ENCODE measurements at regions not wholly inside any gene's neighbourhood (a gene's known extent, or its start where the extent isn't known, plus 50 kb on each side); places are given as distances from the start of the nearest gene placed in this dataset.

DNA sequence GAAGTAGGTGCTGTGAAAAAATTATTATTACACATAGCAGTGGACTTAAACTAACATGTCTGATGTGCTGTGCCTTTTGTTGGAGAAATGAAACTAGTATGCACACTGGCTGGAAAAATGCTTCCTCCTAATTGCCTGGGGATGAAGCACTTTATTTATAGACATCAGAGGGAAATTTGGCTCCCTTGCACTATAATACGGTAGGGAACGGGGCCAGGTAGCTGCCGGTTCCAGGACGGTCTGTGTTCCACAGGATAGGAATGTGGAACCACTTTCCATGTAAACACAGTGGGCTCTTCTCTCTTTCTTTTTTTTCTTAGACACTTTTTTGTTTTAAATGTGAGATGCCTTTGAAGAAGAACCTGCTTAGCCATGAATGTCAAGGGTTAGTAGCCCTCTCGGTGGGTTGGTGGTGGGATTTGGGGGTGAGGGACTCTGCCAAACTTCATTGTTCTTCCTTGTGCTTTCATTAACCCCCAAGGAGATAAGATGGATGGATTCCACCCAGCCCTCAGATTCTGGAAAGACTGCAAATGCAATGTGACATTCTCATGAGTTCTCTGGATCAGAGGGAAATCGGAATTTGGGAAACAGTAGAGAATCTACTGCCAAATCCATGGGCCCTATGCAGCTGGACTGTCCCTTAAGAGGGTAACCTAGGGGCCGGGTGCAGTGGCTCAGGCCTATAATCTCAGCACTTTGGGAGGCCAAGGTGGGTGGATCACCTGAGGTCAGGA is 58.0 kb upstream of the GSC start:
- peaks cover 0 to 9% of the 10 kb centered on the region in 2 experiments for H3K27me3 ChIP-seq (ENCODE audit: control insufficient read depth in 1 of 2, insufficient read depth in 2 of 2, low read length in 2 of 2)
- H3K36me3 ChIP-seq (ENCODE audit: insufficient read depth, low read length) = no peaks in the 10 kb centered on the region
- H3K36me3 Mint-ChIP-seq (ENCODE audit: low read depth) = no peaks in the 10 kb centered on the region
- no peak overlapping the region for H3K4me3 ChIP-seq (ENCODE audit: low read length)
- no peak overlapping the region for H3K4me3 Mint-ChIP-seq
- TF ChIP-seq, protein P1, sequence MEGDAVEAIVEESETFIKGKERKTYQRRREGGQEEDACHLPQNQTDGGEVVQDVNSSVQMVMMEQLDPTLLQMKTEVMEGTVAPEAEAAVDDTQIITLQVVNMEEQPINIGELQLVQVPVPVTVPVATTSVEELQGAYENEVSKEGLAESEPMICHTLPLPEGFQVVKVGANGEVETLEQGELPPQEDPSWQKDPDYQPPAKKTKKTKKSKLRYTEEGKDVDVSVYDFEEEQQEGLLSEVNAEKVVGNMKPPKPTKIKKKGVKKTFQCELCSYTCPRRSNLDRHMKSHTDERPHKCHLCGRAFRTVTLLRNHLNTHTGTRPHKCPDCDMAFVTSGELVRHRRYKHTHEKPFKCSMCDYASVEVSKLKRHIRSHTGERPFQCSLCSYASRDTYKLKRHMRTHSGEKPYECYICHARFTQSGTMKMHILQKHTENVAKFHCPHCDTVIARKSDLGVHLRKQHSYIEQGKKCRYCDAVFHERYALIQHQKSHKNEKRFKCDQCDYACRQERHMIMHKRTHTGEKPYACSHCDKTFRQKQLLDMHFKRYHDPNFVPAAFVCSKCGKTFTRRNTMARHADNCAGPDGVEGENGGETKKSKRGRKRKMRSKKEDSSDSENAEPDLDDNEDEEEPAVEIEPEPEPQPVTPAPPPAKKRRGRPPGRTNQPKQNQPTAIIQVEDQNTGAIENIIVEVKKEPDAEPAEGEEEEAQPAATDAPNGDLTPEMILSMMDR (IDR thresholded peaks at IDR 0.05) = no peak
- H3K4me1 ChIP-seq (ENCODE audit: insufficient read depth, low read length) = no peaks in the 10 kb centered on the region
- peaks cover 36% of the 10 kb centered on the region for H3K27me3 Mint-ChIP-seq
- no peak for ATAC-seq (ENCODE audit: poor library complexity)
- H3K4me1 Mint-ChIP-seq (ENCODE audit: low read depth) = no peaks in the 10 kb centered on the region
- intact Hi-C loops (cut with DNase I, micrococcal nuclease) = no loop called here
- no peaks in the 10 kb centered on the region for H3K9me3 Mint-ChIP-seq
- no peak for DNase-seq
- H3K9me3 ChIP-seq (ENCODE audit: control insufficient read depth in 1 of 2, insufficient read depth in 1 of 2, low read length in 2 of 2) = peaks cover 0 to 9% of the 10 kb centered on the region in 2 experiments
- no peak overlapping the region for H3K27ac Mint-ChIP-seq
- ChIA-PET CTCF (no interaction called here), POLR2A (no interaction called here)
- H3K27ac ChIP-seq (ENCODE audit: low read depth in 1 of 2, low read length in 2 of 2) = no peak overlapping the region

DNA sequence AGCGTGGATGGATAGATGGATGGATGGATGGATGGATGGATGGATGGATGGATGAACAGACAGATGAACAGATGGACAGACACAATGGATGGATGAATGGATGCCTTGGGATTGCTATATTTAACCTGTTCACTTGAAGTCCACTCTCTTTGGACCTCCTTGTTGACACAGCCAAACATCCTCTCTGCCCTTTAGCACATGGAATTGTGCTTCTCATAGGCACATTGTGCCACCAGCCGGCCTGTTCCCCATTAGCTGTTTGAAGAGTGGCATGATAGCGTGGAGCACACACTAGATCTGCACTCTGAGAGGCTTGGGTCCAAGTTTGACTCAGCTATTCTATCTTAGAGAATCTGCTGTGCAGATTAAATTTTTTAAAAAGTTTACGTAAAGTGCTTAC is 56.9 kb upstream of the GSC start:
- intact Hi-C loops (cut with DNase I, micrococcal nuclease) = no loop called here
- Histone ChIP-seq H3K36me3 (ENCODE audit: insufficient read depth, low read length) (no peaks in the 10 kb centered on the region), H3K27ac (ENCODE audit: low read depth in 1 of 2, low read length in 2 of 2) (no peak overlapping the region), H3K4me3 (ENCODE audit: low read length) (no peak overlapping the region), H3K9me3 (ENCODE audit: control insufficient read depth in 1 of 2, insufficient read depth in 1 of 2, low read length in 2 of 2) (peaks cover 0 to 9% of the 10 kb centered on the region in 2 experiments), H3K4me1 (ENCODE audit: insufficient read depth, low read length) (no peaks in the 10 kb centered on the region), H3K27me3 (ENCODE audit: control insufficient read depth in 1 of 2, insufficient read depth in 2 of 2, low read length in 2 of 2) (peaks cover 0 to 9% of the 10 kb centered on the region in 2 experiments)
- H3K36me3 Mint-ChIP-seq (ENCODE audit: low read depth) = no peaks in the 10 kb centered on the region
- DNase-seq (no peak), ATAC-seq (ENCODE audit: poor library complexity) (no peak)
- H3K27ac Mint-ChIP-seq = no peak overlapping the region
- peaks cover 40% of the 10 kb centered on the region for H3K27me3 Mint-ChIP-seq
- H3K9me3 Mint-ChIP-seq = no peaks in the 10 kb centered on the region
- CTCF ChIA-PET = no interaction called here
- POLR2A ChIA-PET = no interaction called here
- TF ChIP-seq, protein P1 (IDR thresholded peaks at IDR 0.05) = no peak
- H3K4me3 Mint-ChIP-seq = no peak overlapping the region
- no peaks in the 10 kb centered on the region for H3K4me1 Mint-ChIP-seq (ENCODE audit: low read depth)

DNA sequence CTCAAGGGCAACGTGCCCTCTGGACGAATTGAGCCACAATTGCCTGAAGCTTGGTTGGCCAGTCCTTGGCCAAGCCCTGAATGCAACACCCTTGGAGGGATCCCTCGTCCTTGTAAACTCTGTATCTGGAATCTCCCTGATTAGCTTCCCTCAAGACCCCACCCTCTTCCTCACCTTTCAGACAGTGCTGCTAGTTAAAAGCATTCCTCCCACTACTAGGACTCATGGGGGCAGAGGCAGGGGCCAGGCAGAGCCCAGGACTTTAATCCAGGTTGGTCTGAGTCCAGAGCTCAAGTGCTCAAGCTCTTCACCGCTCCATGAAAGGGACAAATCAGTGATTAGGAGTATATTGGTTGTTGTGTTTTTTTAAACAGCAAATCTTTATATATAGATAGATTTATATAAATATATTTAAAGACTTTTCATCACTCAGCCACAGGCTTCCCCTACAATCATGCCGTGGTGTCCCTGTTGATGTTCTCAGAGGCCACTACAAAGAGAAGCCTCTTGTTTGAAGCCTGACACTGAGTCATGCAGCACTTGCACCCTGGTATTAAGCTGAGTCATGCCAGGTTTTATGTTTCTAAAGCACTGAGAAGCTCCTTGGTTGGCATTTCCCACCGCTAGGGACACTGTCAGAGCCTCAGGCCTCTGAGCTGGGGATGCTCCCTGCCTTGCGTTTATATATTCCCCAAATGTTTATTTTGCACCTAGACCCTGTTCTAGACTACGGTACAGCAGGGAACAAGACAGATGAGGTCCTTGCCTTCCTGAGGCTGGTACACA is 53.8 kb upstream of the GSC start:
- H3K27me3 Mint-ChIP-seq = peaks cover 36% of the 10 kb centered on the region
- TF ChIP-seq, protein P1 (IDR thresholded peaks at IDR 0.05) = no peak
- H3K36me3 Mint-ChIP-seq (ENCODE audit: low read depth) = no peaks in the 10 kb centered on the region
- H3K27ac Mint-ChIP-seq = no peak overlapping the region
- no peaks in the 10 kb centered on the region for H3K4me1 ChIP-seq (ENCODE audit: insufficient read depth, low read length)
- H3K36me3 ChIP-seq (ENCODE audit: insufficient read depth, low read length) = no peaks in the 10 kb centered on the region
- ChIA-PET CTCF (no interaction called here), POLR2A (no interaction called here)
- no peak overlapping the region for H3K4me3 ChIP-seq (ENCODE audit: low read length)
- no peaks in the 10 kb centered on the region for H3K9me3 Mint-ChIP-seq
- H3K4me1 Mint-ChIP-seq (ENCODE audit: low read depth) = no peaks in the 10 kb centered on the region
- ATAC-seq (ENCODE audit: poor library complexity) (no peak), DNase-seq (no peak)
- H3K4me3 Mint-ChIP-seq = no peak overlapping the region
- H3K27me3 ChIP-seq (ENCODE audit: control insufficient read depth in 1 of 2, insufficient read depth in 2 of 2, low read length in 2 of 2) = peaks cover 0 to 9% of the 10 kb centered on the region in 2 experiments
- intact Hi-C loops (cut with DNase I, micrococcal nuclease) = no loop called here
- peaks cover 0 to 18% of the 10 kb centered on the region in 2 experiments for H3K9me3 ChIP-seq (ENCODE audit: control insufficient read depth in 1 of 2, insufficient read depth in 1 of 2, low read length in 2 of 2)
- H3K27ac ChIP-seq (ENCODE audit: low read depth in 1 of 2, low read length in 2 of 2) = no peak overlapping the region
